HS-5 (cell line): ENCODE measurements at regions not wholly inside any gene's neighbourhood (a gene's known extent, or its start where the extent isn't known, plus 50 kb on each side); places are given as distances from the start of the nearest gene placed in this dataset.
"Not testable (repeated sequence)": the region's sequence is repeated elsewhere in the genome, so short reads cannot be mapped to it uniquely, and the experiment has no call there.

Experiments
- DNase-seq: peaks from one replicate; pipeline ENCODE4 v3.0.0-alpha.2; 2012; ENCODE audit warnings: low read depth

GRCh38 chr4:66929748-66930147 is 615.6 kb downstream of the CENPC start:
- no peak for DNase-seq

DNA sequence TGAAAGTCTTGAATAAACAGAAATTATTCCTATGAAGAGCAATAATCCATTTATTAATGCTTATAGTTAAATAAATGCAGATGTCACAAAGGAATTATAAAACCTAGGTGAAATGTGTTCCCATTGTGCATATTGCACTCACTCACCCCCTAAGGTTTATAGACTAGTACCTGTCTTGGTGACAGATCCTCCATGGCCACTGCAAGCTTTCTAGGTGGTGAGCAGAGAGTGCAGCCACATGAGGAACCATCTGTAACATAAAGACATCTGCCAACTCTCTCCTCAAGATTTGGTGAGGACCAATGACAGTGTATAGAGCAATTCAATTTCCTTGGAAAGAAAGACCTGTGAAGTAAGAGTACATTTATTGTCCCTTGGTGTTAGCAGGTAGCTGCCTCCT is 616.4 kb downstream of the CENPC start:
- DNase-seq, result not testable (repeated sequence)

DNA sequence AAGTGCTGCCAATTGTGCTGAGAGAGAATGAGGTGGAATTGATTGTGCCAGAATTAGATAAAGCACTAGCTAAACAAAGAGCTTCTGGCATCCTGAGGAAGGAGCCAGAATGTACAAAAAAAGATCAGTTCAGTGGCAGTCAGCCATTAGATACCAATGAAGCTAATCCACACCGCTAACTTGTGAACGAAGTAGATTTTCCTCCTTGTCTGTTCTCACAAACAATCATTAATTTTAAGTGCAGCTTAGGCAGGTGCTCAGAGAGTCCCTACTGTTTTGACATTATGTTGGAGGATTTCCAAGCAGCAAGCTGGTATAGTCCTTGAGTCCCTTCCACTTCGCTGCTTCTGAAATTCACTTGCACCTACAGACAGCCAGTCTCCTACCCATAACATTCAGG is 617.4 kb downstream of the CENPC start:
- DNase-seq, result no peak

- no peak for DNase-seq
Observed at GRCh38 chr4:66926687-66927086, 618.6 kb downstream of the CENPC start.

- no peak for DNase-seq
Observed at GRCh38 chr4:66923081-66923865, 622.0 kb downstream of the CENPC start.

- no peak for DNase-seq
Observed at GRCh38 chr4:66921433-66921832, 623.9 kb downstream of the CENPC start.

GRCh38 chr4:66920514-66920913 is 624.8 kb downstream of the CENPC start:
- DNase-seq, result no peak

GRCh38 chr4:66911880-66912279 is 633.4 kb downstream of the CENPC start:
- peak; percentile 64 for DNase-seq

DNA sequence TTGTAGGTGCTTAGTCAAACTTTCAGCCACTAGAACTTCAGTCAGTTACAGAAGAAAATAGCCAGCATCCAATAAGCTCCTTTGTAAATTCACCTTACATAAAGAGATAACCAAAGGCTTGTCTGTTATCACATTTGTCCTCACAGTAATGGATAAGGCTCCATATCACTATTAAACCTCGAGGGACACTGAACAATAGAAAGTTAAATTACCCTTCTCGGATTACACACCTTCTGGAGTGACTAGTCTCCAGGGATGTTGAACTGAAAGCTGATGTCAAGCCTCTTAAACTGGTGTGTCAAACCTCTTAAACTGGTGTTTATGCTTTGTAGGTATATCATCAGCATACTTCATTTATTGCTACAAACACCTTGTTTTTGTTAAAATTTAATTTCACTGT is 639.0 kb downstream of the CENPC start:
- no peak for DNase-seq

GRCh38 chr4:66899422-66900065 is 645.8 kb downstream of the CENPC start:
- no peak for DNase-seq

GRCh38 chr4:66893807-66894206 is 651.5 kb downstream of the CENPC start:
- DNase-seq, result no peak

- no peak for DNase-seq
Observed at GRCh38 chr4:66887061-66887460, 658.2 kb downstream of the CENPC start.

DNA sequence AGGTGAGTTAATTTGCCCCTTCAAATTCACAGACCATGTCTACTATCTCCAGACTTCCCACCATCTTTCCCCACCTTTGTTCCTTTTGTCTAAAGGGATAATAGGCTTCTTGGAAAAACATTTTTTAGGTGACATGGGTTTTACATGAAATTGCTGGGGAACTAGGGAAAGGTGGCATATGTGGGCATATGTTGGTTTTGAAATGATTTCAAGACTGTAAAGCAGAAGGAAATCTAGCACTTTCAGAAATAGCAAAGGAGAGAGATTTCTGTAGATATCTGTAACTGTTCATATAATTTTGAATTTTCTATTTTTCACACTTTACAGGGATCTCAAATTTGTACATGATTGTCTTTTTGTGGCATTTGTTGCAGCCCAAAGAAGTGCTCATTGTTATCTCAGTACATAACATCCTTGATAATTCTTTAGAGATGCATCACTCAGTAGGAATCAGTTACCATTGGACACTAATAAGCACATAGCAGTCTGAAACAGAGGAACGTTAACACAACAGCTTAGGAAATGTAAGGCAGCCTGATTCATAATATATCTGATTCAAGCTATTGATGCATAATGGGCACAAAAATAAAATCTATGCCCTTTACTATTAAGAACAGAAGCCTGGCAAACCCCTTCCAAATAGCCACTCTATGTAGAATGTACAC is 659.7 kb downstream of the CENPC start:
- DNase-seq, result peak; percentile 8

DNA sequence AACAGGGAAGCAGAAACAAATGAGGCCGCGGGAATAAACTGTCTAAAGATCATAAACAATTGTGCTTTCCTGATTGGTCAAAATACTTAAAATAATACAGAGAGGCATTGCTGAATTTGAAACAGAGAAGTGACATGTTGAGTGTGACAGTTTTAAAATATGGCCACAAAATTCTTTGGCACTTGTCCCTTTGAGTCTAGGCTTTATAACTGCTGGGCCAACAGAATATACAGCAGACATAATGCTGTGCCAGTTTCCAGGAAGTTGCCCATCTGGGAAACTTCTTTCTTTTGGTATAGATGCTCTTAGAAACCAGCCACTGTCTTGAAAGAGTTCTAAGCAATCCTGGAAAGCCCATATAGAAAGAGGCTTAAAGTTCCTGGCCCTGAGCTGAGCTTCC is 668.4 kb downstream of the CENPC start:
- DNase-seq, result no peak

DNA sequence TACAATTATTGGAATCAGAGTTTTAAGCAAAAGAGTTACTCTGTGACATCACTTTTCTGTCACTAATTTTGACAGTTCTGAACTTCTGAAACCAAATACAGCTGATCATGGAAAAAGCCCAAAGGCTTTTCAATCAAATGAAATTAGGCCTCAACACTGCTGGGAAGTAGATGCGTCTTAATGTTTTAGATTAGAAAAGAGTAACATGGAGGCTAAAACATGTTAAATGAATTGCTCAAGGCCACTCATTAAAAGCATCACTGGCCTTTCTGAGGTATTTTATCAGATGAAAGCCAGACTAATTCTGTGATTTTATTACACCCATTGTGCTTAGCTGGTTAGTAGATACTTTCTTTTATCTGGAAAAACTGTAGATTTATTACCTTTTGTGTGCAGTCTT is 672.6 kb downstream of the CENPC start:
- DNase-seq, result no peak

GRCh38 chr4:66863481-66863880 is 681.8 kb downstream of the CENPC start:
- no peak for DNase-seq

DNA sequence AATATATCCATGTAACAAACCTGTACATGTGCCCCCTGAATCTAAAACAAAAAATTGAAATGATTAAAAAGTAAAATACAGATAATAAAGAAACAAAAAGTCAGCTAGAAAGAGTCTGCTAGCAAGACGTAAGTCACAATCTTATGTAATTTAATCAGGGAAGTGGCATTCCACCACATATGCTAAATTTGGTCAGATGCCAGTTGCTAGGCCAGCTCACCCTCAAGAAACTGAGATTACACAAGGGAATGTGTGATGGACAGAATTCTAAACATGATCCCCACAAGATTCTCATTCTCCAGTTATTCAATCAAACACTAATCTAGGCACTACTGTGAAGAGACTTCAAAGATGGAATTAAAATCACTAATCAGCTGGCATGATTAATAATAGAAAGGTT is 689.3 kb downstream of the CENPC start:
- peak; percentile 47 for DNase-seq

DNA sequence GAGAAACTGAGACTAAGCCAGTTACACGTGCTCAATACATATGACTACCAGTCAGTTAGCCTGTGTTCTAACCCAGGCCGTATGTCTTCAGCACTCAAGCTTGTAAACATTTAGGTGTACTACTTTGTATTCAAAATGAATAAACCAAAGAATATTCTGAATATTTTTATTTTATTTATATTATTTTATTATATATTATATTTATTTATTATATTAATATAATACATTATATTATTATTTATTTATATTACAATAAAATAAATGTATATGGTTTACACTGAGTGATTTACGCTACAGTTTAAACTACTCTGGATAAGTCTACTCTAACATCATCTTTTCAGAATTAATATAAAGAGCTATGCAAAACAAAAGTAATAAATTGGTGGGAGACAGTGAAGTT is 691.5 kb downstream of the CENPC start:
- DNase-seq, result no peak

GRCh38 chr4:66852843-66853242 is 692.5 kb downstream of the CENPC start:
- no peak for DNase-seq

DNA sequence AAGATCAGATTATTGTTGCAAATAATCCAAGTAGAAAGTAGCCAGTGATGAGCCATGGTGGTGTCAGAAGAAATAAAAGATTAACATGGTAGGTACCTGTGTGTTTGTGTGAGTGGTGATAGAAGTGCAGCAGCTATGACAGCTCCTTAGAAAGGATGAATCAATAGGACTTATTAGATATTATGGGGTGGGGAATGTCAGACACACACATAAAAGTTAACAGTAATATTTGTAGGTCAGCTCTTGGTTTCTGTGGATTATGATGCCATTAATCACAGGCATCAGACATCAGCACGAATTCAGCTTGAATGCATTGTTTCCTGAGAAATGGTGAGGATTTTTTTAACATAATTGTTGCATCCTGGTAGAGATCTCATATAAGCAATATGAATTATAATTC is 695.7 kb downstream of the CENPC start:
- no peak for DNase-seq

DNA sequence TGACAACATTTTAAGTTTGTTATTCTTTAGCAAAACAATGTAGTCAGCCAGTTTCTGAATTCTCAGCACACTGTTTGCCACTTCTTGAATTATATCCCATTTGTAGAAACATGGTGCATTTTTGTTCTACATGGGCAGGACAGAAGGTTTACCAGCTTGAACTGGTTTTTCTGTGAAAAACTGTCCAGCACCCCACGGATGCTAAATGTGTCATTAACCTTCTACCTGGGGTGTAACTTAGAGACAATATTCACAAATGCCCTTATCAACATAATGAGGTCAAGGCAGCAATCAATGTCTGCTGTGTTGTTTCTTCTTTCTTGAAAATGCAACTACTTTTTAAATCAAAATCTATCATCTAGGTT is 702.6 kb downstream of the CENPC start:
- DNase-seq, result no peak

GRCh38 chr4:66842026-66842723 is 703.1 kb downstream of the CENPC start:
- no peak for DNase-seq

DNA sequence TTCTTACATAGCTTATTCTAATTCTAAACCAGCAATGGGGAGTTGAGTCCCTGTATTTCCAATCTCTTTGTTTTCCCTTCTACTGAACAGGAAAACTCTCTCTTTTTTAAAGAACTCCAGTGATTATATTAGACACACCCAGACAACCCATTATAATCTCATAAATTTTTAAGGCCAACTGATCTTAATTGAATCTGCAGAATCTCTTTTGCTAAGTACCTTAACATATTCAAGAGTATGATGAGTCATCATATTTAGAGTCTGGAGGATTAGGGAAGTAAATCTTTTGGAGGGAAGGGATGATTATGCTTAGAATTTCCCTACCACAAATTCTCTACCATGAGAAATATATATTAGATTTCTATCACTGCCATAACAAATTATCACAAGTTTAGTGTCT is 705.1 kb downstream of the CENPC start:
- DNase-seq, result no peak
